ENCODE measurements at regions not wholly inside any gene's neighbourhood (a gene's known extent, or its start where the extent isn't known, plus 50 kb on each side); places are given as distances from the start of the nearest gene placed in this dataset.

- no peak overlapping the region for H3K4me3 ChIP-seq
- no peaks in the 10 kb centered on the region for H3K36me3 ChIP-seq
- DNase-seq (no peak), ATAC-seq (no peak)
- intact Hi-C loops (cut with DNase I): loop anchor here in 1 of 10 donors (10.0 kb wide), 1 partner anchor 131 kb away; the partner anchor contains the start of gene CHST15
- TF ChIP-seq CTCF (IDR thresholded peaks at IDR 0.05): no peak
- WGBS, 2 donors: 92% methylated on average over 15 of the region's 15 CpGs
- H3K4me1 ChIP-seq: peaks cover 0 to 24% (median 18%) of the 10 kb centered on the region in 9 donors
- H3K27ac ChIP-seq: no peak overlapping the region
- peaks cover 0 to 19% (median 0%) of the 10 kb centered on the region in 11 donors for H3K9me3 ChIP-seq
- H3K27me3 ChIP-seq: peaks cover 0 to 13% (median 0%) of the 10 kb centered on the region in 7 donors
These were observed 132.3 kb upstream of the CHST15 start for GRCh38 chr10:124225467-124226270.

- H3K27ac ChIP-seq: no peak overlapping the region
- H3K4me1 ChIP-seq: peaks cover 0 to 30% (median 24%) of the 10 kb centered on the region in 9 donors
- no peak for DNase-seq
- 79 to 88% methylated on average over 6 of the region's 6 CpGs for WGBS, 2 donors
- TF ChIP-seq CTCF (IDR thresholded peaks at IDR 0.05): no peak
- H3K9me3 ChIP-seq: peaks cover 0 to 16% (median 0%) of the 10 kb centered on the region in 11 donors
- intact Hi-C loops (cut with DNase I): loop anchor here in 1 of 10 donors (10.0 kb wide), 1 partner anchor 130 kb away; the partner anchor contains the start of gene CHST15
- no peaks in the 10 kb centered on the region for H3K36me3 ChIP-seq
- ATAC-seq: no peak
- H3K27me3 ChIP-seq: peaks cover 0 to 16% (median 0%) of the 10 kb centered on the region in 7 donors
- no peak overlapping the region for H3K4me3 ChIP-seq
These were observed 131.7 kb upstream of the CHST15 start for GRCh38 chr10:124225029-124225466.

GRCh38 chr10:124224331-124225028 lies 131.1 kb upstream of the CHST15 start:
- intact Hi-C loops (cut with DNase I): loop anchor here in 1 of 10 donors (10.0 kb wide), 1 partner anchor 130 kb away; the partner anchor contains the start of gene CHST15

More at GRCh38 chr10:124224331-124225028, 131.1 kb upstream of the CHST15 start:
- Histone ChIP-seq H3K4me1 (peaks cover 0 to 30% (median 25%) of the 10 kb centered on the region in 9 donors), H3K9me3 (peaks cover 0 to 13% (median 0%) of the 10 kb centered on the region in 11 donors), H3K27me3 (peaks cover 0 to 21% (median 0%) of the 10 kb centered on the region in 7 donors), H3K36me3 (no peaks in the 10 kb centered on the region), H3K27ac (no peak overlapping the region), H3K4me3 (no peak overlapping the region)
- WGBS, 2 donors: 91 to 93% methylated on average over 18 of the region's 18 CpGs
- ATAC-seq (no peak), DNase-seq (no peak)
- no peak for TF ChIP-seq CTCF (IDR thresholded peaks at IDR 0.05)

Measured in heart right ventricle (tissue), 16 donors.